ENCODE measurements at regions not wholly inside any gene's neighbourhood (a gene's known extent, or its start where the extent isn't known, plus 50 kb on each side); places are given as distances from the start of the nearest gene placed in this dataset.

GRCh38 chr10:4650582-4650981 is 175.4 kb upstream of the AKR1E2 start:
- TF ChIP-seq CTCF (IDR thresholded peaks at IDR 0.05), result no peak
- TF ChIP-seq POLR2A (IDR thresholded peaks at IDR 0.05), result no peak
- no peak for TF ChIP-seq EP300 (IDR thresholded peaks at IDR 0.05)
